ENCODE measurements at regions not wholly inside any gene's neighbourhood (a gene's known extent, or its start where the extent isn't known, plus 50 kb on each side); places are given as distances from the start of the nearest gene placed in this dataset.

- DNase-seq (ENCODE audit: low spot score), result no peak
- TF ChIP-seq, protein P1, sequence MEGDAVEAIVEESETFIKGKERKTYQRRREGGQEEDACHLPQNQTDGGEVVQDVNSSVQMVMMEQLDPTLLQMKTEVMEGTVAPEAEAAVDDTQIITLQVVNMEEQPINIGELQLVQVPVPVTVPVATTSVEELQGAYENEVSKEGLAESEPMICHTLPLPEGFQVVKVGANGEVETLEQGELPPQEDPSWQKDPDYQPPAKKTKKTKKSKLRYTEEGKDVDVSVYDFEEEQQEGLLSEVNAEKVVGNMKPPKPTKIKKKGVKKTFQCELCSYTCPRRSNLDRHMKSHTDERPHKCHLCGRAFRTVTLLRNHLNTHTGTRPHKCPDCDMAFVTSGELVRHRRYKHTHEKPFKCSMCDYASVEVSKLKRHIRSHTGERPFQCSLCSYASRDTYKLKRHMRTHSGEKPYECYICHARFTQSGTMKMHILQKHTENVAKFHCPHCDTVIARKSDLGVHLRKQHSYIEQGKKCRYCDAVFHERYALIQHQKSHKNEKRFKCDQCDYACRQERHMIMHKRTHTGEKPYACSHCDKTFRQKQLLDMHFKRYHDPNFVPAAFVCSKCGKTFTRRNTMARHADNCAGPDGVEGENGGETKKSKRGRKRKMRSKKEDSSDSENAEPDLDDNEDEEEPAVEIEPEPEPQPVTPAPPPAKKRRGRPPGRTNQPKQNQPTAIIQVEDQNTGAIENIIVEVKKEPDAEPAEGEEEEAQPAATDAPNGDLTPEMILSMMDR (IDR thresholded peaks at IDR 0.05; ENCODE audit: extremely low read depth, insufficient read depth, missing control alignments), result no peak
- in situ Hi-C loops (cut with MboI; ENCODE audit: low pct_unique_long_range_greater_than_20kb, low sequenced_read_pairs, unreplicated experiment), result no loop called here
Observed at GRCh38 chr7:136523571-136523970, 344.9 kb upstream of the CHRM2 start.

DNA sequence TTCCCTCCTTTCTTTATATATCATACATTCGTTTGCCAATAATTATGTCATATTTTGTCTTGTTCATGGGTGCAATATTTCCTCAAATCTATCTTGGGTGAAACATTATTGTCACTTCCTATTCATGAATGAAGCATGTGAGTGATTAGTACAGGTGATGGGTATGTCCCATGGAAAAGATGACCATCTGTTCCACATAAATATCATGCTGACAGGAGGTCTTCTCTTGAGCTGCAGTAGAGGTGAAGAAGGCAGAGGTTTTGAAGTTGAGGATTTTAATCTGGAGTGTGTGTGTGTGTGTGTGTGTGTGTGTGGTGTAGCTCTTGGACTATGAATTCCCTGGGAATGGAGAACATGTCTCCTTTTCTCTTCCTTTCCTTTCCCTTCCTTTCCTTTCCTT is 350.5 kb upstream of the CHRM2 start:
- no peak for DNase-seq (ENCODE audit: low spot score)
- TF ChIP-seq, protein P1 (IDR thresholded peaks at IDR 0.05; ENCODE audit: extremely low read depth, insufficient read depth, missing control alignments), result no peak
- in situ Hi-C loops (cut with MboI; ENCODE audit: low pct_unique_long_range_greater_than_20kb, low sequenced_read_pairs, unreplicated experiment), result no loop called here

GRCh38 chr7:136514776-136515175 is 353.7 kb upstream of the CHRM2 start:
- TF ChIP-seq, protein P1 (IDR thresholded peaks at IDR 0.05; ENCODE audit: extremely low read depth, insufficient read depth, missing control alignments), result no peak
- no peak for DNase-seq (ENCODE audit: low spot score)
- in situ Hi-C loops (cut with MboI; ENCODE audit: low pct_unique_long_range_greater_than_20kb, low sequenced_read_pairs, unreplicated experiment), result no loop called here

DNA sequence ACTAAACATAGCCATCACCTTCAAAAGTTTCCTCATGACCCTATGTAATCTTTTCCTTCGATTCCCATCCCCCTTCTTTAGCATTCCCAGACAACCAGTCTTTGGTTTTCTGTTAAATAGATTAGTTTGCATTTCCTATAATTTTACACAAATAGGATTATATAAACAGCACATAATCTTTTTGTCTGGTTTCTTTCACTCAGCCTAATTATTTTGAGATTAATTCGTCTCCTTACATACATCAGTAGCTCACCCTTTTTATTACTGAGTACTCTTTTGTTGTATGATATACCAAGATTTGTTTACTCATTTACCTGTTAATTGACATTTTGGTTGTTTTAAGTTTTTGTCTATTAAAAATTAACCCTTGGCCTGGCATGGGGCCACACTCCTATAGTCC is 354.7 kb upstream of the CHRM2 start:
- TF ChIP-seq, protein P1 (IDR thresholded peaks at IDR 0.05; ENCODE audit: extremely low read depth, insufficient read depth, missing control alignments), result no peak
- in situ Hi-C loops (cut with MboI; ENCODE audit: low pct_unique_long_range_greater_than_20kb, low sequenced_read_pairs, unreplicated experiment), result no loop called here
- no peak for DNase-seq (ENCODE audit: low spot score)

- DNase-seq (ENCODE audit: low spot score), result no peak
- in situ Hi-C loops (cut with MboI; ENCODE audit: low pct_unique_long_range_greater_than_20kb, low sequenced_read_pairs, unreplicated experiment), result no loop called here
- TF ChIP-seq, protein P1 (IDR thresholded peaks at IDR 0.05; ENCODE audit: extremely low read depth, insufficient read depth, missing control alignments), result no peak
Observed at GRCh38 chr7:136509466-136509865, 359.0 kb upstream of the CHRM2 start.

DNA sequence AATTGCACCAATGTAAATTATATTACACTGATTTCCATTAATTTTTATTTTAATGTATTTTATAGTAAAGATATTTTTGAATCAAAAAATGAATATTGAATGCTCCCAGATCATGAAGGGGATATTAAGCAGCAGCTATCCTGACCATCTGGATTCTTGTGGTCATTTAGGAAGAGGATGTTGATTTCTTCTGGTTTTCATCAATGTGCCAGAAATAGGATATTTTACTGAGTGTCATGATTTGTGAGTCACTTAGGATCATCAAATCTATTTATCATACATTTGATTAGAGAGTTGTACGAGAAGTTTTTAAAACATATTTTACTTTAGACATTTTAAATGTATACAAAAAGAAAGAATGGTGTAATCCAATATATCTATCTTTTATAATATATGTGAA is 366.3 kb upstream of the CHRM2 start:
- TF ChIP-seq, protein P1 (IDR thresholded peaks at IDR 0.05; ENCODE audit: extremely low read depth, insufficient read depth, missing control alignments), result no peak
- DNase-seq (ENCODE audit: low spot score), result no peak
- in situ Hi-C loops (cut with MboI; ENCODE audit: low pct_unique_long_range_greater_than_20kb, low sequenced_read_pairs, unreplicated experiment), result no loop called here

GRCh38 chr7:136501151-136501550 is 367.3 kb upstream of the CHRM2 start:
- TF ChIP-seq, protein P1 (IDR thresholded peaks at IDR 0.05; ENCODE audit: extremely low read depth, insufficient read depth, missing control alignments), result no peak
- in situ Hi-C loops (cut with MboI; ENCODE audit: low pct_unique_long_range_greater_than_20kb, low sequenced_read_pairs, unreplicated experiment), result no loop called here
- no peak for DNase-seq (ENCODE audit: low spot score)

Data from GM13977 (cell line).